ENCODE measurements at regions not wholly inside any gene's neighbourhood (a gene's known extent, or its start where the extent isn't known, plus 50 kb on each side); places are given as distances from the start of the nearest gene placed in this dataset.
"Not testable (repeated sequence)": the region's sequence is repeated elsewhere in the genome, so short reads cannot be mapped to it uniquely, and the experiment has no call there.

GRCh38 chr9:32166316-32166715 is 218.1 kb upstream of the ACO1 start:
- BruUV-seq (replicated peaks); DNase-seq (ENCODE audit: low read depth, low spot score); POLR2A ChIA-PET; H3K27me3 ChIP-seq (ENCODE audit: control insufficient read depth in 2 of 2, insufficient read depth in 2 of 2, low read length in 2 of 2); H3K36me3 ChIP-seq (ENCODE audit: control insufficient read depth in 2 of 2, extremely low read depth in 1 of 2, insufficient read depth in 2 of 2, low read length in 2 of 2); H3K27ac ChIP-seq (ENCODE audit: insufficient read depth, low read depth, low read length); CTCF ChIA-PET; dilution Hi-C loops (cut with MboI; ENCODE audit: extremely low pct_ligation_motif_present, low sequenced_read_pairs); H2AFZ ChIP-seq (ENCODE audit: low read depth, low read length); intact Hi-C loops (cut with micrococcal nuclease); FAIRE-seq; H3K9me3 ChIP-seq (replicated peaks; ENCODE audit: control insufficient read depth, insufficient read depth, low read length); H3K9me1 ChIP-seq (replicated peaks; ENCODE audit: control insufficient read depth, extremely low read depth, insufficient read depth, low read length); H3K79me2 ChIP-seq (ENCODE audit: control insufficient read depth, insufficient read depth, low read length); H4K20me1 ChIP-seq (replicated peaks; ENCODE audit: control insufficient read depth, extremely low read depth, insufficient read depth, low read length); H3K4me2 ChIP-seq (ENCODE audit: insufficient read depth, low read length); H3K9ac ChIP-seq (replicated peaks; ENCODE audit: extremely low read depth, insufficient read depth, low read length); H3K4me3 ChIP-seq (replicated peaks in 1 of 3; ENCODE audit: insufficient read depth in 1 of 3, low read depth in 1 of 3, low read length in 3 of 3); H3K4me1 ChIP-seq (ENCODE audit: control insufficient read depth, extremely low read depth, insufficient read depth, low read length): not testable (repeated sequence)

- DNase-seq (ENCODE audit: low read depth, low spot score) (no peak), FAIRE-seq (no peak)
- Histone ChIP-seq H3K9ac (replicated peaks; ENCODE audit: extremely low read depth, insufficient read depth, low read length) (no peak overlapping the region), H3K4me3 (replicated peaks in 1 of 3; ENCODE audit: insufficient read depth in 1 of 3, low read depth in 1 of 3, low read length in 3 of 3) (no peak overlapping the region), H3K4me2 (ENCODE audit: insufficient read depth, low read length) (no peak overlapping the region), H3K9me3 (replicated peaks; ENCODE audit: control insufficient read depth, insufficient read depth, low read length) (peaks cover 2% of the 10 kb centered on the region), H4K20me1 (replicated peaks; ENCODE audit: control insufficient read depth, extremely low read depth, insufficient read depth, low read length) (no peaks in the 10 kb centered on the region), H3K36me3 (ENCODE audit: control insufficient read depth in 2 of 2, extremely low read depth in 1 of 2, insufficient read depth in 2 of 2, low read length in 2 of 2) (no peaks in the 10 kb centered on the region), H3K79me2 (ENCODE audit: control insufficient read depth, insufficient read depth, low read length) (no peaks in the 10 kb centered on the region), H2AFZ (ENCODE audit: low read depth, low read length) (no peak overlapping the region), H3K27me3 (ENCODE audit: control insufficient read depth in 2 of 2, insufficient read depth in 2 of 2, low read length in 2 of 2) (no peaks in the 10 kb centered on the region), H3K4me1 (ENCODE audit: control insufficient read depth, extremely low read depth, insufficient read depth, low read length) (no peaks in the 10 kb centered on the region), H3K27ac (ENCODE audit: insufficient read depth, low read depth, low read length) (no peak overlapping the region), H3K9me1 (replicated peaks; ENCODE audit: control insufficient read depth, extremely low read depth, insufficient read depth, low read length) (no peaks in the 10 kb centered on the region)
- ChIA-PET POLR2A (no interaction called here), CTCF (no interaction called here)
- dilution Hi-C loops (cut with MboI; ENCODE audit: extremely low pct_ligation_motif_present, low sequenced_read_pairs) = no loop called here
- BruUV-seq (replicated peaks) = no TSS peak
- TF ChIP-seq POLR2AphosphoS5 (IDR thresholded peaks at IDR 0.05; ENCODE audit: insufficient read depth, low read depth, low read length) (no peak), EZH2 (IDR thresholded peaks at IDR 0.05; ENCODE audit: borderline replicate concordance, low read depth, low read length, severe bottlenecking) (no peak), MYC (IDR thresholded peaks at IDR 0.05; ENCODE audit: low read depth, low read length) (no peak), CTCF (IDR thresholded peaks at IDR 0.05; ENCODE audit: extremely low read depth in 1 of 2, insufficient read depth in 1 of 2, low read depth in 1 of 2, low read length in 2 of 2) (no peak)
- intact Hi-C loops (cut with micrococcal nuclease) = no loop called here
Measured at GRCh38 chr9:32171339-32171738, 213.1 kb upstream of the ACO1 start.
